HG02938 (cell line): ENCODE measurements at regions not wholly inside any gene's neighbourhood (a gene's known extent, or its start where the extent isn't known, plus 50 kb on each side); places are given as distances from the start of the nearest gene placed in this dataset.

ENCODE experiments used
- ATAC-seq: cut with Tn5 transposase; IDR thresholded peaks from one replicate; pipeline ENCODE4 v1.9.1; 2021; ENCODE audit warnings: mild to moderate bottlenecking, moderate library complexity; ENCODE audit not compliant: unreplicated experiment

- no peak for ATAC-seq
Measured at GRCh38 chr1:208879022-208879421, 634.8 kb upstream of the PLXNA2 start.

- no peak for ATAC-seq
Measured at GRCh38 chr1:208880433-208881100, 636.4 kb upstream of the PLXNA2 start.

GRCh38 chr1:208885060-208885459 is 640.9 kb upstream of the PLXNA2 start:
- no peak for ATAC-seq

GRCh38 chr1:208885650-208886049 is 641.5 kb upstream of the PLXNA2 start:
- no peak for ATAC-seq

GRCh38 chr1:208888376-208888775 is 644.2 kb upstream of the PLXNA2 start:
- ATAC-seq, result no peak

GRCh38 chr1:208892147-208892546 is 648.0 kb upstream of the PLXNA2 start:
- no peak for ATAC-seq

GRCh38 chr1:208893251-208893650 is 649.1 kb upstream of the PLXNA2 start:
- ATAC-seq, result no peak

GRCh38 chr1:208895181-208895580 is 651.0 kb upstream of the PLXNA2 start:
- no peak for ATAC-seq

GRCh38 chr1:208895820-208896219 is 651.6 kb upstream of the PLXNA2 start:
- no peak for ATAC-seq

- ATAC-seq, result no peak
Measured at GRCh38 chr1:208896768-208897167, 652.6 kb upstream of the PLXNA2 start.

GRCh38 chr1:208899438-208899837 is 655.3 kb upstream of the PLXNA2 start:
- ATAC-seq, result no peak

- no peak for ATAC-seq
Measured at GRCh38 chr1:208903251-208903905, 659.2 kb upstream of the PLXNA2 start.

GRCh38 chr1:208907790-208908189 is 663.6 kb upstream of the PLXNA2 start:
- no peak for ATAC-seq

GRCh38 chr1:208909011-208909984 is 665.1 kb upstream of the PLXNA2 start:
- ATAC-seq, result no peak

- ATAC-seq, result no peak
Measured at GRCh38 chr1:208910161-208910560, 666.0 kb upstream of the PLXNA2 start.

- no peak for ATAC-seq
Measured at GRCh38 chr1:208917281-208917680, 666.2 kb upstream of the CAMK1G start.

- ATAC-seq, result no peak
Measured at GRCh38 chr1:208917723-208918122, 665.8 kb upstream of the CAMK1G start.

GRCh38 chr1:208918160-208918559 is 665.4 kb upstream of the CAMK1G start:
- no peak for ATAC-seq

GRCh38 chr1:208919371-208919770 is 664.1 kb upstream of the CAMK1G start:
- no peak for ATAC-seq

- no peak for ATAC-seq
Measured at GRCh38 chr1:208921259-208921658, 662.3 kb upstream of the CAMK1G start.

- ATAC-seq, result no peak
Measured at GRCh38 chr1:208923456-208923855, 660.1 kb upstream of the CAMK1G start.
